H1 (cell line): ENCODE measurements at regions not wholly inside any gene's neighbourhood (a gene's known extent, or its start where the extent isn't known, plus 50 kb on each side); places are given as distances from the start of the nearest gene placed in this dataset.

Experiments
- CTCF ChIA-PET: fragments of 300-600 bp; sonication (Branson Sonifier 250); formaldehyde crosslinking; loops from one replicate; lab custom pipeline; 2021; ENCODE audit not compliant: partially characterized antibody; lab: Charles Lee
- POLR2A ChIA-PET: fragments of 300-600 bp; sonication (Branson Sonifier 250); formaldehyde crosslinking; loops from one replicate; lab custom pipeline; 2021; ENCODE audit warnings: inconsistent platforms; ENCODE audit not compliant: partially characterized antibody; lab: Charles Lee
- DNase-seq, 2 experiments: peaks; one replicate each; pipeline versions ENCODE4 v3.0.0 to v3.0.0-alpha.2; 2010 to 2022; ENCODE audit warnings: low spot score in 2 of 2, low read depth in 1 of 2, mixed read lengths in 1 of 2
- FAIRE-seq: peaks from 2 replicates; lab custom pipeline; 2011; peaks lifted over from hg19 to GRCh38; lab: Jason Lieb, UNC
- H2AFZ ChIP-seq: 2 replicates; pipeline ENCODE4 v1.8.1; 2012; ENCODE audit warnings: low read length, inconsistent platforms
- H2AK5ac ChIP-seq: 2 replicates; pipeline ENCODE4 v1.6.1; 2013; ENCODE audit warnings: low read depth, low read length
- H2BK120ac ChIP-seq: replicated peaks from 2 replicates; pipeline ENCODE3; 2013; ENCODE audit warnings: low read depth, low read length, inconsistent platforms
- H2BK12ac ChIP-seq: 2 replicates; pipeline ENCODE4 v1.6.1; 2013; ENCODE audit warnings: low read depth, low read length
- H2BK15ac ChIP-seq: 2 replicates; pipeline ENCODE4 v1.6.1; 2013; ENCODE audit warnings: low read length
- H2BK20ac ChIP-seq: 2 replicates; pipeline ENCODE4 v1.6.1; 2013; ENCODE audit warnings: low read length
- H2BK5ac ChIP-seq: 2 replicates; pipeline ENCODE4 v1.6.1; 2013; ENCODE audit warnings: low read depth, low read length
- H3K14ac ChIP-seq: 2 replicates; pipeline ENCODE4 v1.6.1; 2013; ENCODE audit warnings: inconsistent platforms; ENCODE audit not compliant: insufficient read length
- H3K18ac ChIP-seq: 2 replicates; pipeline ENCODE4 v1.6.1; 2013; ENCODE audit warnings: low read length; ENCODE audit errors: extremely low read depth
- H3K23ac ChIP-seq: 2 replicates; pipeline ENCODE4 v1.6.1; 2013; ENCODE audit warnings: inconsistent platforms; ENCODE audit not compliant: insufficient read length
- H3K23me2 ChIP-seq: 2 replicates; pipeline ENCODE4 v1.6.1; 2013; ENCODE audit warnings: low read depth, low read length
- H3K27ac ChIP-seq: 2 replicates; pipeline ENCODE4 v1.6.1; 2011; ENCODE audit warnings: low read depth, low read length, inconsistent platforms
- H3K27me3 ChIP-seq, 4 experiments: replicated peaks in 1 of 4; 1 replicate in 1 of 4; 2 replicates in 3 of 4; pipeline versions ENCODE4 v1.6.1 to v1.8.1; 2011 to 2013; ENCODE audit warnings: low read length in 3 of 4, mild to moderate bottlenecking in 3 of 4, inconsistent platforms in 2 of 4, mixed read lengths in 2 of 4, moderate library complexity in 1 of 4; ENCODE audit not compliant: control insufficient read depth in 3 of 4, insufficient read depth in 3 of 4; ENCODE audit errors: extremely low read depth in 1 of 4
- H3K36me3 ChIP-seq, 4 experiments: 2 replicates each; pipeline versions ENCODE4 v1.6.1 to v1.8.1; 2011 to 2013; ENCODE audit warnings: mild to moderate bottlenecking in 4 of 4, low read length in 3 of 4, moderate library complexity in 2 of 4, control low read depth in 1 of 4, inconsistent platforms in 1 of 4; ENCODE audit not compliant: insufficient read depth in 4 of 4, control insufficient read depth in 2 of 4
- H3K4ac ChIP-seq: replicated peaks from 2 replicates; pipeline ENCODE3; 2013; ENCODE audit warnings: low read length, low read depth, mixed read lengths, inconsistent platforms; ENCODE audit not compliant: insufficient read length
- H3K4me1 ChIP-seq, 4 experiments: replicated peaks in 1 of 4; 1 replicate in 1 of 4; 2 replicates in 3 of 4; pipeline versions ENCODE4 v1.6.1 to v1.8.1; 2011 to 2013; ENCODE audit warnings: low read length in 3 of 4, inconsistent platforms in 2 of 4, mixed read lengths in 1 of 4; ENCODE audit not compliant: insufficient read depth in 4 of 4, control insufficient read depth in 3 of 4
- H3K4me2 ChIP-seq, 2 experiments: 2 replicates each; pipeline versions ENCODE4 v1.6.1 to v1.8.1; 2011 to 2013; ENCODE audit warnings: low read depth in 2 of 2, low read length in 2 of 2, control low read depth in 1 of 2, inconsistent platforms in 1 of 2, mild to moderate bottlenecking in 1 of 2; ENCODE audit not compliant: insufficient read depth in 1 of 2
- H3K4me3 ChIP-seq, 4 experiments: fragments of 200-600, 300-600 bp in 1 of 4; sonication (generic), shearing (Covaris generic), sonication (Bioruptor Twin) in 1 of 4; 2 replicates each; pipeline versions ENCODE4 v1.5.1 to v1.8.1; 2011 to 2016; ENCODE audit warnings: low read length in 4 of 4, low read depth in 3 of 4, control low read depth in 2 of 4, inconsistent platforms in 2 of 4, mild to moderate bottlenecking in 2 of 4, mixed read lengths in 1 of 4, moderate library complexity in 1 of 4; ENCODE audit not compliant: insufficient read depth in 2 of 4; ENCODE audit errors: extremely low read depth in 1 of 4
- H3K56ac ChIP-seq: replicated peaks from 2 replicates; pipeline ENCODE3; 2013; ENCODE audit warnings: low read depth, mild to moderate bottlenecking, mixed read lengths, low read length, inconsistent platforms; ENCODE audit not compliant: insufficient read length
- H3K79me1 ChIP-seq: 2 replicates; pipeline ENCODE4 v1.6.1; 2013; ENCODE audit warnings: low read depth, low read length, control low read depth
- H3K79me2 ChIP-seq, 2 experiments: 2 replicates each; pipeline versions ENCODE4 v1.6.1 to v1.8.1; 2012 to 2013; ENCODE audit warnings: low read length in 2 of 2, mild to moderate bottlenecking in 2 of 2, inconsistent platforms in 1 of 2; ENCODE audit not compliant: insufficient read depth in 2 of 2, control insufficient read depth in 1 of 2
- H3K9ac ChIP-seq, 4 experiments: replicated peaks in 1 of 4; 1 replicate in 1 of 4; 2 replicates in 3 of 4; pipeline versions ENCODE4 v1.6.1 to v1.8.1; 2011 to 2013; ENCODE audit warnings: low read depth in 3 of 4, low read length in 3 of 4, control low read depth in 2 of 4, mild to moderate bottlenecking in 2 of 4, moderate library complexity in 2 of 4, inconsistent platforms in 1 of 4; ENCODE audit errors: extremely low read depth in 1 of 4
- H3K9me3 ChIP-seq, 2 experiments: 2 replicates each; pipeline versions ENCODE4 v1.6.1 to v1.8.1; 2012 to 2013; ENCODE audit warnings: mild to moderate bottlenecking in 2 of 2, moderate library complexity in 2 of 2, control low read depth in 1 of 2, inconsistent platforms in 1 of 2, low read depth in 1 of 2, low read length in 1 of 2, mixed read lengths in 1 of 2; ENCODE audit not compliant: insufficient read depth in 2 of 2
- H4K20me1 ChIP-seq, 2 experiments: replicated peaks in 1 of 2; 2 replicates each; pipeline versions ENCODE3 to v1.8.1; 2011 to 2013; ENCODE audit warnings: inconsistent platforms in 2 of 2, low read length in 2 of 2, mild to moderate bottlenecking in 1 of 2; ENCODE audit not compliant: insufficient read depth in 2 of 2, control insufficient read depth in 1 of 2
- H4K5ac ChIP-seq: 2 replicates; pipeline ENCODE4 v1.6.1; 2013; ENCODE audit warnings: low read length, low read depth, mixed read lengths, inconsistent platforms; ENCODE audit not compliant: insufficient read length
- H4K8ac ChIP-seq: 2 replicates; pipeline ENCODE4 v1.8.0; 2013; ENCODE audit warnings: mild to moderate bottlenecking, moderate library complexity, low read length, inconsistent platforms; ENCODE audit not compliant: insufficient read depth; ENCODE audit errors: extremely low read depth
- H4K91ac ChIP-seq: replicated peaks from 2 replicates; pipeline ENCODE3; 2013; ENCODE audit warnings: low read length, mixed read lengths, inconsistent platforms; ENCODE audit not compliant: insufficient read length
- CEBPB ChIP-seq: IDR thresholded peaks from 2 replicates; pipeline ENCODE4 v1.6.1; 2012; ENCODE audit warnings: low read depth, low read length
- EGR1 ChIP-seq: IDR thresholded peaks from 2 replicates; pipeline ENCODE4 v1.6.1; 2011; ENCODE audit warnings: low read depth, low read length, borderline replicate concordance
- TBP ChIP-seq: IDR thresholded peaks from 2 replicates; pipeline ENCODE4 v1.6.1; 2011; ENCODE audit warnings: low read depth, low read length, improper control_type of control experiment
- YY1 ChIP-seq: IDR thresholded peaks from 2 replicates; pipeline ENCODE4 v1.6.1; 2011; ENCODE audit warnings: low read depth, mild to moderate bottlenecking, low read length
- WGBS, 2 experiments: shearing (Covaris generic) in 1 of 2; methylation state at CpG; one replicate each; pipeline versions ENCODE4 v1.1.6 to v1.1.7; 2013 to 2015; ENCODE audit warnings: low lambda C conversion rate in 2 of 2, mixed read lengths in 2 of 2, inconsistent platforms in 1 of 2, low coverage in 1 of 2, missing lambda C conversion rate in 1 of 2; ENCODE audit not compliant: insufficient replicate concordance in 2 of 2, insufficient coverage in 1 of 2, insufficient read length in 1 of 2; ENCODE audit errors: extremely low coverage in 1 of 2, missing lambda C conversion rate in 1 of 2; 5-methylcytosine and 5-hydroxymethylcytosine counted together

- no peak overlapping the region for H2BK120ac ChIP-seq
- H4K20me1 ChIP-seq = no peaks in the 10 kb centered on the region
- no peaks in the 10 kb centered on the region for H3K79me1 ChIP-seq
- no peak overlapping the region for H3K4ac ChIP-seq
- H3K4me2 ChIP-seq = no peak overlapping the region
- H3K23me2 ChIP-seq = no peaks in the 10 kb centered on the region; the same call in 1 of the 2 replicates
- no peak overlapping the region for H3K23ac ChIP-seq
- H4K91ac ChIP-seq = no peak overlapping the region
- no peak overlapping the region for H4K5ac ChIP-seq
- no peak overlapping the region for H3K27ac ChIP-seq
- H3K36me3 ChIP-seq = no peaks in the 10 kb centered on the region
- no peak overlapping the region for H3K14ac ChIP-seq
- H2BK12ac ChIP-seq = no peak overlapping the region; the same call in 1 of the 2 replicates
- H3K4me1 ChIP-seq = peaks cover 0 to 9% (median 1%) of the 10 kb centered on the region in 4 experiments; a peak in 4 of 7 replicates
- no peaks in the 10 kb centered on the region for H3K79me2 ChIP-seq
- H3K9ac ChIP-seq = no peak overlapping the region
- FAIRE-seq = no peak
- H3K4me3 ChIP-seq = no peak overlapping the region
- no peak overlapping the region for H2AFZ ChIP-seq
- H2AK5ac ChIP-seq = no peak overlapping the region
- CTCF ChIA-PET = interaction anchor here (0.7 kb wide), 1 partner anchor 14 kb away, joined by 3 read pairs; no protein-coding TSS in a partner anchor
- H3K27me3 ChIP-seq = peaks cover 0 to 2% (median 0%) of the 10 kb centered on the region in 4 experiments; a peak in 1 of 7 replicates
- H2BK20ac ChIP-seq = no peak overlapping the region
- no peak overlapping the region for H3K56ac ChIP-seq
- no peak overlapping the region for H2BK5ac ChIP-seq
- no peak for DNase-seq
- POLR2A ChIA-PET = no interaction called here
- H3K9me3 ChIP-seq = no peaks in the 10 kb centered on the region
- H3K18ac ChIP-seq = no peak overlapping the region; the same call in 1 of the 2 replicates
- no peak overlapping the region for H4K8ac ChIP-seq
- 90% methylated on average over 6 of the region's 6 CpGs; no CpG with 5 or more reads in 1 of the 2 experiments for WGBS, 2 experiments
- no peak overlapping the region for H2BK15ac ChIP-seq
- TF ChIP-seq YY1 = no peak
- TF ChIP-seq TBP = no peak
- no peak for TF ChIP-seq CEBPB
- TF ChIP-seq EGR1 = no peak
Observed at GRCh38 chr4:138666366-138666765, 349.2 kb upstream of the NOCT start.
